Lung (tissue), 11 donors: ENCODE measurements at regions not wholly inside any gene's neighbourhood (a gene's known extent, or its start where the extent isn't known, plus 50 kb on each side); places are given as distances from the start of the nearest gene placed in this dataset.

Experiments used
- ATAC-seq: fragments of 200-7000 bp; cut with Tn5 transposase; one replicate; pipeline ENCODE4 v1.9.1; 2020; ENCODE audit warnings: moderate number of reproducible peaks; ENCODE audit not compliant: insufficient read depth, low FRiP score
- DNase-seq, 3 donors: peaks; one replicate each; pipeline ENCODE4 v3.0.0-alpha.2; 2013 to 2017
- H3K27ac ChIP-seq, 2 donors: one replicate each; pipeline ENCODE4 v1.5.1; 2013; ENCODE audit warnings: mild to moderate bottlenecking in 2 of 2, moderate library complexity in 2 of 2, control low read depth in 1 of 2, inconsistent platforms in 1 of 2, low read depth in 1 of 2, low read length in 1 of 2
- H3K27me3 ChIP-seq, 3 donors: one replicate each; pipeline ENCODE4 v1.5.1; 2013; ENCODE audit warnings: low read length in 2 of 3; ENCODE audit not compliant: control insufficient read depth in 3 of 3, insufficient read depth in 3 of 3
- H3K36me3 ChIP-seq, 4 donors: one replicate each; pipeline ENCODE4 v1.5.1; 2013; ENCODE audit warnings: low read length in 4 of 4, mild to moderate bottlenecking in 1 of 4, moderate library complexity in 1 of 4; ENCODE audit not compliant: control insufficient read depth in 4 of 4, insufficient read depth in 4 of 4
- H3K4me1 ChIP-seq, 5 donors: one replicate each; pipeline ENCODE4 v1.5.1; 2013; ENCODE audit warnings: low read length in 5 of 5, mild to moderate bottlenecking in 2 of 5, moderate library complexity in 1 of 5; ENCODE audit not compliant: control insufficient read depth in 5 of 5, insufficient read depth in 5 of 5
- H3K4me3 ChIP-seq: one replicate; pipeline ENCODE4 v1.5.1; 2013; ENCODE audit warnings: mild to moderate bottlenecking, control low read depth, moderate library complexity
- H3K9ac ChIP-seq, 2 donors: one replicate each; pipeline ENCODE4 v1.5.1; 2013; ENCODE audit warnings: low read length in 2 of 2, control low read depth in 1 of 2; ENCODE audit not compliant: insufficient read depth in 1 of 2
- H3K9me3 ChIP-seq, 4 donors: one replicate each; pipeline ENCODE4 v1.5.1; 2013; ENCODE audit warnings: low read length in 3 of 4, mild to moderate bottlenecking in 1 of 4, moderate library complexity in 1 of 4; ENCODE audit not compliant: control insufficient read depth in 4 of 4, insufficient read depth in 3 of 4
- WGBS, 2 donors: extraction: QIAGEN DNeasy Blood & Tissue Kit; methylation state at CpG; one replicate each; pipeline ENCODE4 v1.1.7; 2013; 5-methylcytosine and 5-hydroxymethylcytosine counted together
- TF ChIP-seq, protein P1 (sequence below): IDR thresholded peaks from 2 replicates; pipeline ENCODE4 v1.5.1; 2012; ENCODE audit warnings: mild to moderate bottlenecking; ENCODE audit errors: control extremely low read depth, extremely low read depth
- donor health status: control.
- donor health status: control.
- donor health status: Bipolar disorder and iron deficiency.
- donor health status: healthy.
- donor health status: DM: yes; HTN: yes; CAD: no.

DNA sequence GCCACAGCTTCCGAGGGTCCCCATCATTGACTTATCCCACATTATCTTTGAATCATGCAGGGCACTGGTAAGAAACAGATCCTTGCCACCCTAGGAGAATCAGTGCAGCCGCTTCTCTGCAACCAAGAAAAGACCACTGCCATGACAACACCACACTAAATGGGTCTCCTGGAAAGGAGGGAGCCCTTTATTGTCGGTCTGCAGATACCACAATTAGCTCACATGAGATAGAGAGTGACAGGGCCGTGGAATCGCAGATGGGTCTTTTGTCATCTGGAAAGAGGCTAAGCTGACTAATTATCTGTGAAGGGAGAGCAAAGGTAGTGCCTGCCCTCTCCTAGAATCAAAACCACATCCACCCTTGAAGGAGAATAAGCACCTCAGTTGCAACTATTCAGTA is 178.3 kb upstream of the MYO16 start:
- Histone ChIP-seq H3K9me3 (peaks cover 0 to 3% (median 0%) of the 10 kb centered on the region in 4 donors), H3K36me3 (no peaks in the 10 kb centered on the region), H3K4me1 (no peaks in the 10 kb centered on the region), H3K27me3 (no peaks in the 10 kb centered on the region), H3K9ac (no peak overlapping the region), H3K27ac (no peak overlapping the region), H3K4me3 (no peak overlapping the region)
- ATAC-seq (no peak), DNase-seq (no peak)
- 76 to 91% methylated on average over 5 of the region's 5 CpGs for WGBS, 2 donors
- TF ChIP-seq, protein P1, sequence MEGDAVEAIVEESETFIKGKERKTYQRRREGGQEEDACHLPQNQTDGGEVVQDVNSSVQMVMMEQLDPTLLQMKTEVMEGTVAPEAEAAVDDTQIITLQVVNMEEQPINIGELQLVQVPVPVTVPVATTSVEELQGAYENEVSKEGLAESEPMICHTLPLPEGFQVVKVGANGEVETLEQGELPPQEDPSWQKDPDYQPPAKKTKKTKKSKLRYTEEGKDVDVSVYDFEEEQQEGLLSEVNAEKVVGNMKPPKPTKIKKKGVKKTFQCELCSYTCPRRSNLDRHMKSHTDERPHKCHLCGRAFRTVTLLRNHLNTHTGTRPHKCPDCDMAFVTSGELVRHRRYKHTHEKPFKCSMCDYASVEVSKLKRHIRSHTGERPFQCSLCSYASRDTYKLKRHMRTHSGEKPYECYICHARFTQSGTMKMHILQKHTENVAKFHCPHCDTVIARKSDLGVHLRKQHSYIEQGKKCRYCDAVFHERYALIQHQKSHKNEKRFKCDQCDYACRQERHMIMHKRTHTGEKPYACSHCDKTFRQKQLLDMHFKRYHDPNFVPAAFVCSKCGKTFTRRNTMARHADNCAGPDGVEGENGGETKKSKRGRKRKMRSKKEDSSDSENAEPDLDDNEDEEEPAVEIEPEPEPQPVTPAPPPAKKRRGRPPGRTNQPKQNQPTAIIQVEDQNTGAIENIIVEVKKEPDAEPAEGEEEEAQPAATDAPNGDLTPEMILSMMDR = no peak

DNA sequence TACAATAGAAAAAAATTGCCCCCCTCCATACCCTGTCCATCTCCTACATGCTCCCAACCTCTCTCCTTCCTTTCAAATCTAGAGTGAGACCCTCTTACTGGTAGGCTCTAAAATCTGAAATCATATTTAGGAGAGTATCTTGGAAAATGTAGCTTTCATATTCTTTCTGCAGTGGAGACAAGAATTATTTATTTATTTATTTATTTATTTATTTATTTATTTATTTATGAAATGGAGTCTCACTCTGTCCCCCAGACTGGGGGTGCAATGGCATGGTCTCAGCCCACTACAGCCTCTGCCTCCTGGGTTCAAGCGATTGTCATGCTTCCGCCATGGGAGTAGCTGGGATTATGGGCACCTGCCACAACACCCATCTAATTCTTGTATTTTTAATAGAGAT is 174.1 kb upstream of the MYO16 start:
- peaks cover 0 to 3% (median 0%) of the 10 kb centered on the region in 4 donors for H3K9me3 ChIP-seq
- ATAC-seq = no peak
- H3K4me3 ChIP-seq = no peak overlapping the region
- TF ChIP-seq, protein P1 = no peak
- no peaks in the 10 kb centered on the region for H3K36me3 ChIP-seq
- no peak overlapping the region for H3K9ac ChIP-seq
- 91 to 97% methylated on average over 2 of the region's 2 CpGs for WGBS, 2 donors
- DNase-seq = no peak
- H3K4me1 ChIP-seq = peaks cover 0 to 3% (median 0%) of the 10 kb centered on the region in 5 donors
- H3K27ac ChIP-seq = no peak overlapping the region
- no peaks in the 10 kb centered on the region for H3K27me3 ChIP-seq

DNA sequence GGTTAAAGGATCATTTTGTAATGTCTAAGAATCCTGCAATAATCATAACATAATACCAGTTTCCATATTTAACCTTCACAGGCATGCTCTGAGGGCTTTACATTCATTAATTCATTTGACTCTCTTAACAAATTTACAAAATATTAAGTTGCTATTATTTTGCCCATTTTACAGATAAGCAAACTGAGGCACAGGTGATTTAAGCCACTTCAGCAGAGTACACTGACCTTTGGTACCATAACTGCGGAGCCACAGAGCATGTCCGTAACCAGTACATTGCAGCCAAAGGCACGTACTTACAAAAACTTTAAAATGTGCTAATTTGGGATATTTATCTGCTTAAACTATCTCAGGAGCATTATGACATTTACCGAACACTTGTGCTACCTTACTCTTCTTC is 169.4 kb upstream of the MYO16 start:
- peaks cover 0 to 1% (median 0%) of the 10 kb centered on the region in 4 donors for H3K9me3 ChIP-seq
- TF ChIP-seq, protein P1 = no peak
- peaks cover 0 to 3% (median 0%) of the 10 kb centered on the region in 5 donors for H3K4me1 ChIP-seq
- 91 to 95% methylated on average over 4 of the region's 4 CpGs for WGBS, 2 donors
- H3K4me3 ChIP-seq = no peak overlapping the region
- H3K27me3 ChIP-seq = no peaks in the 10 kb centered on the region
- no peak overlapping the region for H3K9ac ChIP-seq
- H3K27ac ChIP-seq = no peak overlapping the region
- H3K36me3 ChIP-seq = no peaks in the 10 kb centered on the region
- ATAC-seq = no peak
- DNase-seq = no peak

DNA sequence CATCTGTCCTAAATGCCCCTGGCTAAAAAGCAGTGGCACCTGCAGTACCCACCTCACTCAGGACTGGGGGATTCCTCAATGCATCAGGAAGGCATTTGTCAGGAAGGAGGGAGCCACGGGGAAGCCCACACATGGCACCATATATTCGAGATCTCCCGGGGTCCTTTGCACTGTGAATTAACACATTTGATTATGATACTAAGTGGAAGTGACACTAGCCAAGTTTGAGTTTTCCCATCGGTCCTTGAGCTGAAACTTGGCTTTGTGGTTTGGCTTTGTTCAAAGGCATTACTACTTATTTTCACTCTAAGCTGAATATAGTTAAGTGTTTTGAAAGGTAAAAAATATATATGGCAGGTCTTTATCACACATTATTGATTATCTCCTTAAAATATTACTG is 168.7 kb upstream of the MYO16 start:
- no peak overlapping the region for H3K27ac ChIP-seq
- TF ChIP-seq, protein P1 = no peak
- ATAC-seq (no peak), DNase-seq (no peak)
- peaks cover 0 to 3% (median 0%) of the 10 kb centered on the region in 5 donors for H3K4me1 ChIP-seq
- no peaks in the 10 kb centered on the region for H3K27me3 ChIP-seq
- no peak overlapping the region for H3K4me3 ChIP-seq
- no peaks in the 10 kb centered on the region for H3K36me3 ChIP-seq
- WGBS, 2 donors = 60 to 71% methylated on average over 4 of the region's 4 CpGs
- peaks cover 0 to 1% (median 0%) of the 10 kb centered on the region in 4 donors for H3K9me3 ChIP-seq
- no peak overlapping the region for H3K9ac ChIP-seq
